ENCODE measurements at regions not wholly inside any gene's neighbourhood (a gene's known extent, or its start where the extent isn't known, plus 50 kb on each side); places are given as distances from the start of the nearest gene placed in this dataset.

GRCh38 chr4:45776146-45776545, 347.7 kb downstream of the GABRG1 start:
- no peak for DNase-seq

- DNase-seq: no peak
Observed at GRCh38 chr4:45770958-45771357, 352.9 kb downstream of the GABRG1 start.

GRCh38 chr4:45765521-45765920, 358.3 kb downstream of the GABRG1 start:
- no peak for DNase-seq

GRCh38 chr4:45751877-45752530, 371.9 kb downstream of the GABRG1 start:
- no peak for DNase-seq

GRCh38 chr4:45750721-45751120, 373.1 kb downstream of the GABRG1 start:
- no peak for DNase-seq

- DNase-seq: no peak
Observed at GRCh38 chr4:45745741-45746140, 378.1 kb downstream of the GABRG1 start.

GRCh38 chr4:45741897-45742296, 382.0 kb downstream of the GABRG1 start:
- no peak for DNase-seq

GRCh38 chr4:45732161-45732560, 391.7 kb downstream of the GABRG1 start:
- no peak for DNase-seq

- no peak for DNase-seq
Observed at GRCh38 chr4:45716093-45716492, 407.8 kb downstream of the GABRG1 start.

GRCh38 chr4:45713996-45714395, 409.9 kb downstream of the GABRG1 start:
- no peak for DNase-seq

GRCh38 chr4:45701621-45702020, 422.2 kb downstream of the GABRG1 start:
- no peak for DNase-seq

- no peak for DNase-seq
Observed at GRCh38 chr4:45693746-45694145, 430.1 kb downstream of the GABRG1 start.

- no peak for DNase-seq
Observed at GRCh38 chr4:45692131-45692735, 431.6 kb downstream of the GABRG1 start.

- DNase-seq: no peak
Observed at GRCh38 chr4:45688341-45688740, 435.5 kb downstream of the GABRG1 start.

- DNase-seq: no peak
Observed at GRCh38 chr4:45679411-45679810, 444.4 kb downstream of the GABRG1 start.

- DNase-seq: no peak
Observed at GRCh38 chr4:45668128-45668527, 455.7 kb downstream of the GABRG1 start.

- DNase-seq: no peak
Observed at GRCh38 chr4:45663628-45664081, 460.2 kb downstream of the GABRG1 start.

- peak; percentile 44 to 82 for DNase-seq
Observed at GRCh38 chr4:45663003-45663402, 460.9 kb downstream of the GABRG1 start.

- DNase-seq: no peak
Observed at GRCh38 chr4:45661893-45662292, 462.0 kb downstream of the GABRG1 start.

- DNase-seq: no peak
Observed at GRCh38 chr4:45650545-45650944, 473.3 kb downstream of the GABRG1 start.

GRCh38 chr4:45648846-45649245, 475.0 kb downstream of the GABRG1 start:
- no peak for DNase-seq

- no peak for DNase-seq
Observed at GRCh38 chr4:45647823-45648222, 476.0 kb downstream of the GABRG1 start.

- no peak for DNase-seq
Observed at GRCh38 chr4:45646885-45647590, 476.8 kb downstream of the GABRG1 start.

GRCh38 chr4:45640281-45640680, 483.6 kb downstream of the GABRG1 start:
- no peak for DNase-seq

Measured in NCI-H2081 (cell line).